HG03571 (cell line): ENCODE measurements at regions not wholly inside any gene's neighbourhood (a gene's known extent, or its start where the extent isn't known, plus 50 kb on each side); places are given as distances from the start of the nearest gene placed in this dataset.
"Not testable (repeated sequence)": the region's sequence is repeated elsewhere in the genome, so short reads cannot be mapped to it uniquely, and the experiment has no call there.

Experiments used
- ATAC-seq: cut with Tn5 transposase; IDR thresholded peaks from one replicate; pipeline ENCODE4 v1.9.1; 2021; ENCODE audit not compliant: unreplicated experiment

DNA sequence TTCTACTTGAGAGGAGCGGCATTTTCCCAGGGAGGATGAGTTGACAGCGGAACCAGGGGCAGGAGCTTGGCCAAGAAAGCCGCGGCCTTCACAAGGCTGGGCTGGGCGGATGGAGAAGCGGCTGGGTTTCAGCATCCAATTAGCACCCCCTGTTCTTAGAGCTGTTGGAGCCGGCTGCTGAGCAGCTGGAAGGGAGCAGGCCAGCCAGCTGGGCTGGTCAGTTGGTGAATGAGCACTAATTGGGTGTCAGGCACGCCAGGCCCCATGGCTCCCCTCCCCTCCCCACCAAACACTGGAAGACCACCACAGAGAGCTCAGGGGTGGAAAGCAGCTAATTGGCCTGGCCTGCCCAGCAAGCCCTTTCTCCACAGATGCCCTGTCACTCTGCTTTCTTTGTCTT is 245.6 kb downstream of the RRAGC start:
- no peak for ATAC-seq

DNA sequence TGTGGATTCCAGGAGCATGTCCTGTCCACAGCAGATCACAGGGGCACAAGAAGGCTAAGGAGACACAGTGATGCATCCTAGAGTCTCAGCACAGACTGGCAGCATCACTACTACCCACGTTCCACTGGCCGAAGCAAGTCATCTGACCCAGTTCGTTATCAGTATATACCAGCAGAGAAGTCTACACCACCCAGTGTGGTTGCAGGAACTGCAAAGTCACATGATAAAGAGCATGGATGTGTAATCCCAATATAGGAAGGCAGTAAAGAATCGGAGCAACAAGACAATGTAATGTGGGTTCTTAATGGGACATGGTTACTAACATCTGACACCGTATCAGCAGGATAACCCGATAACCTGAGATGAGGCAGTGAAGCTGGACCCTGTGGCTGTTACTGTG is 246.6 kb downstream of the RRAGC start:
- no peak for ATAC-seq

DNA sequence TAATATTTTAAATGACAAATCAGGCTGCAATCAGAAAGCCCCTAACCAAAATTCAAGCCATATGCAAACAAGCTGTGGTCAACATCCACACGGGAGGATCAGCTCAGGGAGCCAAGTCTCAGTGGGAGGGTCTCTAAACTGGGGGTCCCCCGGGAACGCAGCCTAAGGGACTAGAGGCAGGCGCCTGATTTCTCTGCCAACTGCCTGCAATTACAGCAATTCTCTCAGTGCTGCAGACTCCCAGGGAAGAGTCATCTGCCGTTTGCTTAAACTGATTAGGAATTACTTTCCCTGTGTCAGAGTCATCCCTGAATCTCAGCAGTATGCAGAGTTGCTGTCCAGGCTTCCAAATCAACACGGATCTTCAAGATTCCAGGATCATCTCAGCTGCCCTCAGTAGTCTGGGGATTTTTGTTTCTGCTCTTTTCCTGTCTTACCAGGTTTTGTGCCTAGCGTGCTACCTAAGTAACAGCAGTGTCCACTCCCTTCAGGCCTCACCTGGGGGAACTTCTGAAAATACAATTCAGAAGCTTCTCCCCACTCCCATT is 247.8 kb downstream of the RRAGC start:
- ATAC-seq: no peak

DNA sequence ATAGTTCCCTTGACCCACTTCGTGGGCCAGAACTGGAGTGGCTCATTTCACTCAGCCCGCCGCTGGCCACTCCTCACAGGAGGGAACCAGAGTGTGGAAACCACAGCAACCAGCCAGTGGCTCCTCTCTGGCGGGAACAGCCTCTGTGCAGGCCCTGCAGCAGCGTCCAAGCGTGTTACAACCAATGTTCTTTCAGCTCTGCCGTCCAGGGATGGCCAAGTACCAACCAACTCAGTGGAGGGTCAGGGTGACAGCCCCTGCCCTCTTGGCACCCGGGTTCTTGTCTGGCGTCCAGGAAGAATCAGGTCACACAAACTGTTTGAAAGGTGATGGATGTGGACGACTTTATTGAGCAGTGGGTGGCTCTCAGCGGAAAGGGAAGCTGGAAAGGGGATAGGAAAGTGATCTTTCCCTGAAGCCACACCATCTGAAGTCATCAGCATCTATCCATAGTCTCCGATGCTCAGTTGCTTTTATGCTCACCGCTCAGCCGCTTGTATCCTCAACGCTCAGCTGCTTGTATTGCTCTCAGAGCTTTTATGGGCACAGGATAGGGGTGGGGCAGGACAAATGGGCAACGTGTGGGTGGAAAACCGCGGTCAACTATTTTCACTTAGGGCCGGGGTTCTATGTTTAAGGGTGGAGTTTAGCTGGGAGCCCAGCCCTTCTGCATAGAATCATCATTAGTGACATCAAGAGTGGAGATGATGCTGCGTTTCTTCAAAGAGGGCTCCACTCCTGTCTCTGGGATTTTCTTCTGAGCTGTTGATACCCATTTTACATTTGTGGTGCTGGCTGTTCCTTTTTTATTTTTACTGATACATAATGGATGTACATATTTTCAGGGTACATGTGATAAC is 250.2 kb downstream of the RRAGC start:
- no peak for ATAC-seq

DNA sequence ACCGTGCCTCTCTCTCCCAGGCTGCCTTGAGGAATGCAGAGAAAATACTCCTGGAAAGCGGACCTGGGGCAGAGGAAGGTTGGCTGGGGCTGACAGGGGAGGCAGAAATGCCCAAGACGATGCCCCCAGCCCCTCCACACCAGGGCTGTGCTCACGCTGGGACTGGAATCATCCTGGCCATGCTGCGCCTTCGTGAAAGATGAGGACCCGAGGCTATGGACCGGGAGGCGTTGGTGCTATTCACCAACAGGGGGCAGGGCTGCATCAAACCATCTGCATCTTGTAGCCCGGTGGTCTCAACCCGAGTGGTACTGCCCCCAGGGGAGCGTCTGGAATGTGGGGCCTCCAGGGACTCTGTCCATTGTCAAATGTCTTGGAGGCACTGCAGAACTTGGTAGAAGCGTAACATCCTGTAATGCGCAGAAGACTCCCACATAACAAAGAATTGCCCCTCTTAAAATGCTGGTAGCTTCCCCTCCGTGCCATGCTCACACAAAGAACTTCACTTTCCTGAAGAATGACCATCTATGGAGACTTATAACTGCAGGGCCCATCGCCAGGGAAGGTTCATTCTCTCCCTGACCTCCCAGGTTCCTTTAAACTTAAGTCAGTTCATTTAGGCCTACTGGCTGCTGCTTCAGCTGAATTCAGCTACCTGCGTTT is 251.2 kb downstream of the RRAGC start:
- ATAC-seq: no peak

DNA sequence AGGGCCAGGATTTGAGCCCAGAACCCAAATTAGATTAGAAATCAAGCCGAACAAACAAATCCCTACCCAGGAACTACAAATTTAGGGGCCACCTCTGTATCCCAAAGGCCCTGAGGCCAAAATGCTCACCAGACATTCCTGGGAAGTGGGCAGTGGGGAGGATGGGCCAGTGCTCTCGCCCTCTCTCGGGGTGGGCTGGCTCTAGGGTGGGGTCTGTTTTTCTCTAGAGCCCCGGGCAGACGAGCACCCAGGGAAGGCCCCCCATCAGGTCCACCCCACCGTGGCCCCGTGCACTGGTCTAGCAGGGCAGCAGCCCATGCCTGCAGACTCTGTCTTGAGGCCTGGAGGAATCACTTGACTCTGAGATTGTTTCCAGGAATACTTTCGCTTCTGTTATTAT is 252.0 kb downstream of the RRAGC start:
- no peak for ATAC-seq

DNA sequence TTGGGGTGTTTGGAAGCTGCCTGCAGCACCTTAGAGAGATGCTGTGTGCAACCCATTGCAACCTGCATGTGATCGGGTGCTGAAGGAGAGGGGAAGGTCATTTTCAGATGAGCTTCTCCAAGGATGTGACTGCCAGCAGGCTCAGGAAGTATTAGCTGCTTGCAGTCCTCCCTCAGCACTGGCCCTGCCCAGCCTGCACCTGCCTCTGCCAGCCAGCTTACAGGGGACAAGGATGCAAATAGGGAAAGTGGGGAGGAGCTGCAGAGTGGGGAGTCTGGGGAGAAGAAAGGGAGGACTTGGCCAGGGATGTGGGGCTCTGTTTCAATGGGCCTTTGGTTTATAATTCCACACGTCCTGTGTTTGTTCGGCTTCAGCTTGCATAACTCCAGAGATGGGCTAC is 254.5 kb downstream of the RRAGC start:
- no peak for ATAC-seq

DNA sequence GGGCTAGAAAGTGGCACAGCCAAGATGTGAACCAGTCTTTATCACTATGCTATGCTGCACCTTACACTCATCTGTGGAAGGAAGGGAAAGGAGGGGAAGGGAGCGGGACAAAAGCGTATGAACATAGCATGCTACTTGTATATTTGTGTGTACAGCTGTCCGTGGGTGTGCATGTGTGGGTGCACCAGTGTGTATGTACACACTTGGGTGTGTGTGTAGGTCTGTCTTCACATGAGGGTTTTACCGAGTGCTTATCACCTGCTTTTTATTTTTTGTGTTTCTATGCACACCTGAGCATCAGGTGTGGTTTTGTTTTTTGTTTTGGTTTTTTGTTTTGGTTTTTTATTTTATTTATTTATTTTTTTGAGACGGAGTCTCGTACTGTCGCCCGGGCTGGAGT is 255.7 kb downstream of the RRAGC start:
- ATAC-seq: no peak

DNA sequence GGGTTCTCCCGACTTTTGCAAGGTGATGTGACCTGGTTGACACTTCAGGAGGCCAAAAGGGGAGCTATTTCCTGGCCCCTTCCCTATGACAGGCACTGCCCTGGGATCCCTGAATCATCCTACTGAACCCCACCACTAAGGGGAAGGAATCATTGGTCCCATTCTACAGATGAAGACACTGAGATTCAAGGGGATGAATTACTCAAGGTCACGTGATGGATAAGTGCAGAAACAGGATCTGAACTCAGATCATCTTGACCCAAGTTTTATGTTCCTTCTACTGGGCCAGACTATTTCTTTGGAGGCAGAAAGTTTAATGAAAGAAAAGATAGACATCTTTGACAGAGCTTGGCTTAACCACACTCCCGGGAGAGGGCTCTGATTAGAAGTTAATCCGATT is 258.7 kb downstream of the RRAGC start:
- ATAC-seq: no peak

DNA sequence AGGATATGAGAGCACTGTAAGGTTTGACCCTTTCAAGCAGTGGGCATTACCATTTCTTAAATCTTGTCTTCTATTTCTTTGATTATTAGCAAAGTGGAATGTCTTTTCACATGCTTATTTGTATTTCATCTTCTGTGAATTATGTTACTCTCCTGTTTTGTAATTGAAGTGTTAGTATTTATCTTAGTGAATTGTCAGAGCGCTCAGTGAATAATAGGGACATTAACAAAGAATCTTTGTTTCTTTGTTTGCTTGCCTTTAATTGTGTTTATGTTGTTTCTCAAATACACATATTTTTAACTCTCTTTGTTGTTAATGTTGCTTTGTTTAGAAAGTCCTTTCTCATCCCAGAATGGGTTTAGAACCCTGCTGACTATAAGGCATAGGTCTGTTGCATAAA is 259.3 kb downstream of the RRAGC start:
- no peak for ATAC-seq

DNA sequence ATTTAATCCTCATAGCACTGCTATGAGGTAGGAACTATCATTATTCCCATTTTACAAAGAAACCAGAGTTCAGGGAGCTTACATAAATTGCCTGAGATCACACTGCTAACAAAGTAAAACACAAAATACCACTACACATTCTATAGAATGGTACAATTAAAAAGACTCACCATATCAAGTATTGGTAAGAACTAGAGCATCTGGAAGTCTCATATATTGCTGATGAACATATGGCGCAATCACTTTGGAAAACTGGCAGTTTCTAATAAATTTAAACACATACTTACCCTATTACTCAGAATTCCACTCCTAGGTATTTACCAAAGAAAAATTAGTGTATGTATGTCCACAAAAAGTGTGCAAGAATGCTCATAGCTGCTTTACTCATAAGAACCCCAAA is 261.5 kb downstream of the RRAGC start:
- ATAC-seq: no peak

DNA sequence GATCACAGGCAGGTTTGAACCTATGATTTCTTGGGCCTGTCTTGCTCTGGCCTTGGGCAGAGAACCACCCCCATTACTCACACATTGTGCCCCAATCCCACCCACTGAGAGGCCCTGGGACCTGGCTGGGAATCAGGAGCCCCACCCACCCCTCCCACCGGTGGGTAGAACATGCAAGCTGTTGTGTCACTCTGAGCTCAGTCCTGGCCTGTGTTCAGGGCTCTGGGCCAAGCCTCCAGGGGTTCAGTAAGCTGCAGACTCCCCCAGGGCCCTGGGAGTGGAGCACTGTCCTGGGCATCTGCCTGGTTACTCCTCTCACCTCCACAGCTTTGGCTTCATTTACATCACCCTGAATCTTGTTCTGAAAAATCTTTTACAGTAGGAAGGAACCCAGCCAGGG is 270.5 kb downstream of the RRAGC start:
- ATAC-seq: no peak

DNA sequence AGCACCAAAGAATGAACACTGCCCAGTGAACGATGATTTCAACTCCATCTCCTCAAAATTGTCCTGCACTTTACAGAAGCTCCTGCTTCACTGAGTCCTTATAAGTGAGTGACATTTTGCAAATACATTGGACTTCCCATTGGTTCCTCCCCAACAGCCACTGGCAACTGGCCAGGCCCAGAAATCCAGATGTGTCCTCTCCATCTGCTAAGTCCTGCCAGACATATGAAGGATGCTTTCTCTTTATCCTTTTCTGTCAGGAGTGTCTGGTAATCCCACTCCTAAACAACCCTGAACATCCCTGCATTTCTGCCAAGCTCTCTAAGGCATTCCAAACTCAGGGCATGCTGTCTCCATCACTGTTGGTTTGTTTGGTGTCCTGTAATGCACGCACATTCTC is 271.8 kb downstream of the RRAGC start:
- ATAC-seq: no peak

DNA sequence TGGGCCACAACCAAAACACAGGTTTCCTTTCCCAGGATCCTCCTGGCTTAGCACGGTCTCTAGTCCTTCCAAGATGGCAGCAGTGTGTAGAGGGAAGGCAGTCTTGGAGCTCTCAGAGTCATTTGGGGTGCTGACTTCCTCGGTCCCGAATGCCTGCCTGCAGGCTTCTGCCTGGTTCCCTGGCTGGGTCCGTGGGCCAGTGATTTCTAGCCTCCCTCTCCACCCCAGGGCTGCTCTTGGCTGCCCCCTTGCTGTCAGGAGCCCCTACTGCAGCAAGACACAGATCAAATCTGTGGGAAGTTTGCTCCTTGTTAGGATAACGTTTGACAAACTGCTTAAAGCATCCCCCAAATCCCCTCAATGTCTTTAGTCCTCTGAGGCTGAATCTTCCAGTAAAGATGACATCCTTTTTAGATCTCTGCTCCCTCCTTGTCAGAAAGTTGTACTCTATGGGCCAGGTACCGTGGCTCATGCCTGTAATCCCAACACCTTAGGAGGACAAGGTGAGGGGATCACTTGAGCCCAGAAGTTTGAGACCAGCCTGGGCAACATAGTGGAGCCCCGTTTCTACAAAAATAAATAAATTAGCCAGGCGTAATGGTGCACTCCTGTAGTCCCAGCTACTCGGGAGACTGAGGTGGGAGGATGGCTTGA is 272.5 kb downstream of the RRAGC start:
- no peak for ATAC-seq

DNA sequence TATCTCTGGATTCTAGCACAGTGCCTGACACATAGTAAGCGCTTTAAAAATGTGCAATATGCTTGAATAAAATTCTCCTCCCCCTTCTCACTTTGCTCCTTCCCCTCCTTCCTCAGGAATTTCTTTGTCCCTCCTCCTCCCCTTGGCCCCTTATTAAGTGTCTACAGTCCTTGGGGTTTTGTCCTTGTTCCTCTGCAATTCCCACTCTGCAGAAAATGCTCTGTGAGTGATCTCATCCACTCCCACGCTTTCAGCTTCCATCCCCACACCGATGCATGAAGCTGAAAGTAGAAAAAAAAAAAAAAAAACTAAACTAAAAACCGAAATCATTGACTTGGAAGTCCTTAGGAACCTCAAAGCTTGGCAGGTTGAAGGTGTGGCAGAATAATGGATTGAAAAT is 273.6 kb downstream of the RRAGC start:
- ATAC-seq: no peak

DNA sequence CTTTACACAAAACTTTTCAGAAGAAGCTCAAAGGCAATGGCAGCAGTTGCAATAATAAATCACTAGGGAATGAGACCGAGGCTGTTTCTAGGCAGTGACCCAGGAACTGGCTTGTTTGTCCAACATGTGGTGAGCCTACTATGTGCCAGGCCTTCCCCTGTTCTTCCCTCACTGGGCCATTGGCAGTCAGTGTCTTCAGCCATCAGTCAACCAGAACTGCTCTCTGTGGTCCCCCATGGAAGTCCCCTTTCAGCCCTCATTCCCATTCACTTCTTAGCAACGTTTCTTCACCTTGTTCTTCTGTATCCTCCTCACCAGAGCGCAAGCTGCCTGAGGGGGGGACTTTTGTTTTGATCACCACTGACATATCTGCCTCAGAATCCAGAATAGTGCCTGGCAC is 274.1 kb downstream of the RRAGC start:
- ATAC-seq: no peak

DNA sequence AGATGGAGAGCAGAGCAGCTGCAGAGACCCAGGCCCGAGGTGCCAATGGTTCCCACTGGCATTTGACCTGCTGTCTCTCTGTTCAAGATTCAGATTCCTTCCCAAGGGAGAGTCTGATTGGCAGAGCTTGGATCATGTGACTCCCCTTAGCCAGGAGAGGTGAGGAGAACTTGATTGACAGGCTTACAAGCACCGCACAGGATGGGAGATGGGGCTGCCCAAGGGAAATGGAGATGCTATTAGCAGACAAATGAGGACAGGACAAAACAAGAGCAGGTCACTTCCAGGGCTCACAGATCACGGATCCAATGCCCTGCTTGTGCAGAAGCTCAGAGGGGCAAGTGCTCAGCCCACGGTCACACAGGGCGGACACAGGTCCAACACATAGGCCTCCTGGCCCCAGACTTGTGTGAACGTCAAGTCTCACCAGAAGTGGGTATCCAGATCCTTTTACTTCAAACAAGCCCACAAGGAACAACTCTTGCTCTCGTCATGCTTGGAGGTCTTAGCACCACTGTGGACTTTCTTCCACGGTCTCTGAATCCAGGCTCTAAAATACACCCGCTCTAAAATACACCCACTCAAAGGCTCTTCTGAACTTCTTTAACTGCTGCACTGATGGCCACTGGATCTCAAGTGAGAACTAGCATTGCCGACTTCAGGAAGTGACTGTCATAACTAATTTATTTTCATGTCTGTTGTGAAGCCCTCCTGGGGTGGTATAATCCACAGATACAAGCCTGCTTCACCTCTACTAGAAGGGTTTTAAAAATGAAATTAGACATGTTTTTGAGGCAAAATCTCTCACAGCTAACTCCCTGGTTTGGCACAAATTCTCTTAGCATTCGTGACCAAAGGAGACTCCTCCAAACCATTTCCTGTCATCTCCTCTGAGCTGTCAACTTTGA is 274.9 kb downstream of the RRAGC start:
- no peak for ATAC-seq

DNA sequence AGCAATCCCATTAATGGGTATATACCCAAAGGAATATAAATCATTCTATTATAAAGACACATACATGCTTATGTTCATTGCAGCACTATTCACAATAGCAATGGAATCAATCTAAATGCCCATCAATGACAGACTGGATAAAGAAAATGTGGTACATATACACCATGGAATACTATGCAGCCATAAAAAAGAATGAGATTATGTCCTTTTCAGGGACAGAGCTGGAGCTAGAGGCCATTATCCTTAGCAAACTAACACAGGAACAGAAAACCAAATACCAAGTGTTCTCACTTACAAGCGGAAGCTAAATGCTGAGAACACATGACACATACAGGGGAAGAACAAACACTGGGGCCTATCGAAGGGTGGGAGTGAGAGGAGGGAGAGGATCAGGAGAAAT is 276.3 kb downstream of the RRAGC start:
- not testable (repeated sequence) for ATAC-seq

DNA sequence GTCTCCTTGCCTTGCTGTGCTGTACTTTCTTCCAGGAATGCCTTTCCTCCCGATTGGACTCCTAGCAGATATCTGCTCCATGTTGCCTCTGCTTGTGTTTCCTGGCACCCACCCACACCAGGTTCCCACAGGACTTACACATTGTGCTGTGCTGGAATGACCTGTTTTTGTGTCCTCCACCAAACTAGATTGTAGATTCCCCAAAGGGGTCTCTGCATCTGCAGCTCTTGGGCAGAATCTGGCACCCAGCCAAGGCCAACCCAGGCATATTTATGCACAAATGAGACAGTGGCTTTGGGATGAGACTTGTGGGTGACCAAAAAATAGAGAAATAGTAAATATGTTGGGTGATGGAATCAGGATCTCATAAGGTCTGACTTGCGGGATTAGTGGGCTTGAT is 278.2 kb downstream of the RRAGC start:
- ATAC-seq: no peak

DNA sequence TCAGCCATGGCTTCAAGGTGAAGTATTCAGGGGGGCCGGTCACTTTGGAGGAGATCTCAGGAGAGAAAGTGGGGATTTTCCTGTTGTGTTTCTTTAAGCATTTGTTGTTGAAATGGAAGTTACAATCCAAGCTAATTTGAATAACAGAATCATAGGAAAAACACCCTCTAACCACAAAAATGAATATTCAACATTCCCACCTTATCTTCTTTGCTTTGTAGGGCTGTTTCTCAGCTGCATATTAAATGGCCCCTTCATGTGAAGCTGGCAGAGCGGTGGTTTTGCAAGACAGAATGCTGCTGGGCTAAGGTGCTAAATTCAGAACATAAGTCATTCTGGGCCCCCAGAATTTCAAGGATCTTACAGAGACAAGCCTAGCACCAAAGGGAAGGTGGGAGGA is 279.0 kb downstream of the RRAGC start:
- no peak for ATAC-seq

DNA sequence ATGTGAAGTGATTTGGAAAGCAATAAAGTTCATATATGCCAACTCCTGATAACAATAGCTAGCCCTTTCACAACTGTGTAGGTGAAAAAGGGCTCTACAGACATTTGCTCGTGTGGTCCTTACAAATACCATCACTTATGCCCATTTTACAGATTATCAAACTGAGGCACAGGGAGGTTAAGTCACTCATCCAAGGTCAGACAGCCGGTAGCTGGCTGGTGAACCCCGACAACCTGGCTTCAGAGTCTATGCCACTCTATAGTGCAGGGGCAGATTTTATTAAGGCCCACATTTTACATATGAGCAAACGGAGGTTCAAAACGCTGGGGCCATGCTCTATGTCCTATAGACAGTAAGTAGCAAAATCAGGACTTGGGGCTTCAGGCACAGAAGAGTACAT is 280.5 kb downstream of the RRAGC start:
- no peak for ATAC-seq
